WTC11 (cell line): ENCODE measurements at regions not wholly inside any gene's neighbourhood (a gene's known extent, or its start where the extent isn't known, plus 50 kb on each side); places are given as distances from the start of the nearest gene placed in this dataset.

Experiments
- ATAC-seq: fragments of 200-7000 bp; cut with Tn5 transposase; 2 replicates; pipeline ENCODE4 v1.10.0; 2021; ENCODE audit warnings: mild to moderate bottlenecking, moderate library complexity
- CTCF ChIA-PET: fragments of 300-600 bp; sonication (Branson Sonifier 250); formaldehyde crosslinking; loops from one replicate; lab custom pipeline; 2021; ENCODE audit warnings: antibody characterized with exemption; lab: Charles Lee
- POLR2A ChIA-PET: fragments of 350-600 bp; sonication (Branson Sonifier 250); formaldehyde crosslinking; loops from one replicate; lab custom pipeline; 2021; ENCODE audit warnings: antibody characterized with exemption; lab: Charles Lee
- DNase-seq: peaks from one replicate; pipeline ENCODE4 v3.0.0; 2021; ENCODE audit warnings: low spot score
- H3K27ac Mint-ChIP-seq: 2 replicates; pipeline ENCODE4 v1.8.0; 2021; ENCODE audit warnings: mixed read lengths
- H3K27me3 Mint-ChIP-seq: 2 replicates; pipeline ENCODE4 v1.8.0; 2021; ENCODE audit warnings: low read depth, mild to moderate bottlenecking, moderate library complexity, mixed read lengths
- H3K36me3 Mint-ChIP-seq: 2 replicates; pipeline ENCODE4 v1.8.0; 2021; ENCODE audit warnings: mixed read lengths
- H3K4me1 Mint-ChIP-seq: 2 replicates; pipeline ENCODE4 v1.8.0; 2022; ENCODE audit warnings: mixed read lengths
- H3K4me3 Mint-ChIP-seq: 2 replicates; pipeline ENCODE4 v1.8.0; 2021; ENCODE audit warnings: mild to moderate bottlenecking, moderate library complexity, mixed read lengths
- H3K9me3 Mint-ChIP-seq: 2 replicates; pipeline ENCODE4 v1.8.0; 2021; ENCODE audit warnings: mixed read lengths
- CREM ChIP-seq: sonication (generic); formaldehyde crosslinking; IDR thresholded peaks from 2 replicates; pipeline ENCODE4 v1.8.1; 2022; ENCODE audit warnings: mild to moderate bottlenecking, missing genetic modification reagents, moderate library complexity
- ETV6 ChIP-seq: sonication (generic); formaldehyde crosslinking; IDR thresholded peaks from 2 replicates; pipeline ENCODE4 v1.8.1; 2022; ENCODE audit warnings: mild to moderate bottlenecking, missing genetic modification reagents
- FOXK1 ChIP-seq: sonication (generic); formaldehyde crosslinking; IDR thresholded peaks from 2 replicates; pipeline ENCODE4 v1.8.0; 2022; ENCODE audit warnings: mild to moderate bottlenecking, moderate library complexity, missing genetic modification reagents
- FOXP1 ChIP-seq: sonication (generic); formaldehyde crosslinking; IDR thresholded peaks from 2 replicates; pipeline ENCODE4 v1.8.0; 2022; ENCODE audit warnings: missing genetic modification reagents, mild to moderate bottlenecking, moderate library complexity, borderline replicate concordance
- IRF2 ChIP-seq: sonication (generic); formaldehyde crosslinking; IDR thresholded peaks from 2 replicates; pipeline ENCODE4 v1.8.0; 2022; ENCODE audit warnings: low read depth, missing genetic modification reagents, borderline replicate concordance
- MXD4 ChIP-seq: fragments of 250-450 bp; sonication (Bioruptor Pico); IDR thresholded peaks from 2 replicates; pipeline ENCODE4 v1.8.0; 2021; ENCODE audit warnings: mild to moderate bottlenecking, moderate library complexity, borderline replicate concordance
- NFATC4 ChIP-seq: fragments of 250-450 bp; sonication (Bioruptor Pico); IDR thresholded peaks from 2 replicates; pipeline ENCODE4 v1.9.0; 2021; ENCODE audit warnings: mild to moderate bottlenecking
- NR2C2 ChIP-seq: sonication (generic); formaldehyde crosslinking; IDR thresholded peaks from 2 replicates; pipeline ENCODE4 v1.8.0; 2022; ENCODE audit warnings: mild to moderate bottlenecking, missing genetic modification reagents
- PRRX2 ChIP-seq: fragments of 250-450 bp; sonication (Bioruptor Pico); IDR thresholded peaks from 2 replicates; pipeline ENCODE4 v1.8.0; 2021; ENCODE audit warnings: mild to moderate bottlenecking
- RELA ChIP-seq: sonication (generic); formaldehyde crosslinking; IDR thresholded peaks from 2 replicates; pipeline ENCODE4 v1.8.1; 2022; ENCODE audit warnings: missing genetic modification reagents, mild to moderate bottlenecking, borderline replicate concordance
- RORB ChIP-seq: fragments of 250-450 bp; sonication (Bioruptor Pico); IDR thresholded peaks from 2 replicates; pipeline ENCODE4 v1.9.0; 2021; ENCODE audit warnings: mild to moderate bottlenecking
- SMAD3 ChIP-seq: sonication (generic); formaldehyde crosslinking; IDR thresholded peaks from 2 replicates; pipeline ENCODE4 v1.8.0; 2022; ENCODE audit warnings: missing genetic modification reagents, mild to moderate bottlenecking, borderline replicate concordance
- SOX15 ChIP-seq: fragments of 250-450 bp; sonication (Bioruptor Pico); IDR thresholded peaks from 2 replicates; pipeline ENCODE4 v1.9.0; 2021; ENCODE audit warnings: mild to moderate bottlenecking
- SP1 ChIP-seq: sonication (generic); formaldehyde crosslinking; conservative IDR thresholded peaks from 2 replicates; pipeline ENCODE4 v1.8.1; 2022; ENCODE audit warnings: missing genetic modification reagents
- ZBTB21 ChIP-seq: sonication (generic); formaldehyde crosslinking; IDR thresholded peaks from 2 replicates; pipeline ENCODE4 v1.8.1; 2023; ENCODE audit warnings: mild to moderate bottlenecking, missing genetic modification reagents, borderline replicate concordance
- ZNF121 ChIP-seq: sonication (generic); formaldehyde crosslinking; IDR thresholded peaks from 2 replicates; pipeline ENCODE4 v1.8.0; 2023; ENCODE audit warnings: missing genetic modification reagents
- ZNF138 ChIP-seq: sonication (generic); formaldehyde crosslinking; conservative IDR thresholded peaks from 2 replicates; pipeline ENCODE4 v1.8.1; 2022; ENCODE audit warnings: mild to moderate bottlenecking, moderate library complexity, missing genetic modification reagents
- ZNF219 ChIP-seq: sonication (generic); formaldehyde crosslinking; IDR thresholded peaks from 2 replicates; pipeline ENCODE4 v1.8.0; 2023; ENCODE audit warnings: missing genetic modification reagents, mild to moderate bottlenecking, borderline replicate concordance
- ZNF232 ChIP-seq: sonication (generic); formaldehyde crosslinking; IDR thresholded peaks from 2 replicates; pipeline ENCODE4 v1.8.0; 2022; ENCODE audit warnings: mild to moderate bottlenecking, missing genetic modification reagents
- ZNF281 ChIP-seq: sonication (generic); formaldehyde crosslinking; IDR thresholded peaks from 2 replicates; pipeline ENCODE4 v1.8.0; 2023; ENCODE audit warnings: mild to moderate bottlenecking, missing genetic modification reagents
- ZNF671 ChIP-seq: fragments of 250-450 bp; sonication (Bioruptor Pico); IDR thresholded peaks from 2 replicates; pipeline ENCODE4 v1.8.0; 2021; ENCODE audit warnings: mild to moderate bottlenecking
- TF ChIP-seq, protein P1 (sequence below): sonication (generic); formaldehyde crosslinking; IDR thresholded peaks from 2 replicates; pipeline ENCODE4 v1.8.1; 2022; ENCODE audit warnings: missing genetic modification reagents, borderline replicate concordance
- TF ChIP-seq, protein P2 (sequence below): fragments of 250-450 bp; sonication (Bioruptor Pico); conservative IDR thresholded peaks from 2 replicates; pipeline ENCODE4 v1.9.0; 2021; ENCODE audit warnings: mild to moderate bottlenecking
- TF ChIP-seq, protein P3 (sequence below): sonication (generic); formaldehyde crosslinking; IDR thresholded peaks from 2 replicates; pipeline ENCODE4 v1.8.0; 2023; ENCODE audit warnings: missing genetic modification reagents
- TF ChIP-seq, protein P4 (sequence below): sonication (generic); formaldehyde crosslinking; conservative IDR thresholded peaks from 2 replicates; pipeline ENCODE4 v1.8.1; 2023; ENCODE audit warnings: mild to moderate bottlenecking, low read depth, missing genetic modification reagents, moderate library complexity
- TF ChIP-seq, protein P5 (sequence below): fragments of 250-450 bp; sonication (Bioruptor Pico); IDR thresholded peaks from 2 replicates; pipeline ENCODE4 v1.9.0; 2021; ENCODE audit warnings: mild to moderate bottlenecking
- TF ChIP-seq, protein P6 (sequence below): sonication (generic); formaldehyde crosslinking; IDR thresholded peaks from 2 replicates; pipeline ENCODE4 v1.8.0; 2022; ENCODE audit warnings: mild to moderate bottlenecking, missing genetic modification reagents

GRCh38 chr5:24320643-24321042 lies 324.1 kb downstream of the CDH10 start:
- ChIA-PET CTCF (no interaction called here), POLR2A (no interaction called here)
- DNase-seq = no peak
- Mint-ChIP-seq H3K4me3 (no peak overlapping the region), H3K4me1 (no peaks in the 10 kb centered on the region), H3K9me3 (peaks cover 23% of the 10 kb centered on the region), H3K27ac (no peak overlapping the region), H3K27me3 (peaks cover 5% of the 10 kb centered on the region; the same call in 1 of the 2 replicates), H3K36me3 (peaks cover 14% of the 10 kb centered on the region)
- TF ChIP-seq ZNF121 (no peak), ZNF138 (CRISPR knock-in tag) (no peak), FOXK1 (no peak), FOXP1 (no peak), SMAD3 (no peak), ZNF671 (CRISPR knock-in tag) (no peak), ETV6 (CRISPR knock-in tag) (no peak), ZNF232 (no peak), ZNF219 (CRISPR knock-in tag) (no peak), SOX15 (no peak)
- TF ChIP-seq, protein P1, sequence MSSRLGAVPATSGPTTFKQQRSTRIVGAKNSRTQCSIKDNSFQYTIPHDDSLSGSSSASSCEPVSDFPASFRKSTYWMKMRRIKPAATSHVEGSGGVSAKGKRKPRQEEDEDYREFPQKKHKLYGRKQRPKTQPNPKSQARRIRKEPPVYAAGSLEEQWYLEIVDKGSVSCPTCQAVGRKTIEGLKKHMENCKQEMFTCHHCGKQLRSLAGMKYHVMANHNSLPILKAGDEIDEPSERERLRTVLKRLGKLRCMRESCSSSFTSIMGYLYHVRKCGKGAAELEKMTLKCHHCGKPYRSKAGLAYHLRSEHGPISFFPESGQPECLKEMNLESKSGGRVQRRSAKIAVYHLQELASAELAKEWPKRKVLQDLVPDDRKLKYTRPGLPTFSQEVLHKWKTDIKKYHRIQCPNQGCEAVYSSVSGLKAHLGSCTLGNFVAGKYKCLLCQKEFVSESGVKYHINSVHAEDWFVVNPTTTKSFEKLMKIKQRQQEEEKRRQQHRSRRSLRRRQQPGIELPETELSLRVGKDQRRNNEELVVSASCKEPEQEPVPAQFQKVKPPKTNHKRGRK (CRISPR knock-in tag) = no peak
- no peak for ATAC-seq

GRCh38 chr5:24325306-24325832 lies 319.4 kb downstream of the CDH10 start:
- no peak overlapping the region for H3K27ac Mint-ChIP-seq
- TF ChIP-seq MXD4 = no peak
- TF ChIP-seq, protein P2, sequence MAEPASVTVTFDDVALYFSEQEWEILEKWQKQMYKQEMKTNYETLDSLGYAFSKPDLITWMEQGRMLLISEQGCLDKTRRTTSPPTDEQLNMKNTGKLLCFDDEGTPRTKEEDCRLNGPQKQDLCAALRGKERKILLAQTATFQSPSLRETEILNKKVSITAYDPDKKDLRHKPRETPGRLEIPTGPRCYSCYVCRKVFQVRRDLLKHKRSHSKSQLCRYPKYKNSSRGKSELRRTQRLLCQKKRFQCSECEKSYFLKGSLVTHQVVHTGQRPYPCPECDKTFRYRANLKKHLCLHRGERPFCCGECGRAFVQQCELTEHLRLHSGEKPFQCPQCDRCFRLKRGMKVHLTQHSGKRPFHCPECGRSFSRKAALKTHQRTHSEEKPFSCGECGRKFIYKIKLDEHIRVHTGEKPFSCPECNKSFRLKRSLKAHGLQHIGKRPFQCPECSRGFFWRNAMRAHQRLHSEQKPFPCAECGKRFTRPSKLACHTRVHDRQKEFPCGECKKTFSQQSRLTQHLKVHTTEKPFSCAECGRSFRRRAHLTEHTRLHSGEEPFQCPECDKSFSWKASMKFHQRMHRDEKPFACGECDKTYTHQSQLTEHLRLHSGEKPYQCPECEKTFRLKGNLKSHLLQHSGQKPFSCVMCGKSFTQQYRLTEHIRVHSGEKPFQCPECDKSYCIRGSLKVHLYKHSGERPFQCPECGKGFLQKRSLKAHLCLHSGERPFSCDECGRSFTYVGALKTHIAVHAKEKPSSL = no peak
- no peak for TF ChIP-seq RORB (CRISPR knock-in tag)
- TF ChIP-seq RELA (CRISPR knock-in tag) = no peak
- no peak for TF ChIP-seq ZBTB21 (CRISPR knock-in tag)
- TF ChIP-seq, protein P3, sequence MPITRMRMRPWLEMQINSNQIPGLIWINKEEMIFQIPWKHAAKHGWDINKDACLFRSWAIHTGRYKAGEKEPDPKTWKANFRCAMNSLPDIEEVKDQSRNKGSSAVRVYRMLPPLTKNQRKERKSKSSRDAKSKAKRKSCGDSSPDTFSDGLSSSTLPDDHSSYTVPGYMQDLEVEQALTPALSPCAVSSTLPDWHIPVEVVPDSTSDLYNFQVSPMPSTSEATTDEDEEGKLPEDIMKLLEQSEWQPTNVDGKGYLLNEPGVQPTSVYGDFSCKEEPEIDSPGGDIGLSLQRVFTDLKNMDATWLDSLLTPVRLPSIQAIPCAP = no peak
- TF ChIP-seq SP1 (CRISPR knock-in tag) = no peak
- no peak for TF ChIP-seq ZNF281 (CRISPR knock-in tag)
- TF ChIP-seq CREM (CRISPR knock-in tag) = no peak
- TF ChIP-seq, protein P4, sequence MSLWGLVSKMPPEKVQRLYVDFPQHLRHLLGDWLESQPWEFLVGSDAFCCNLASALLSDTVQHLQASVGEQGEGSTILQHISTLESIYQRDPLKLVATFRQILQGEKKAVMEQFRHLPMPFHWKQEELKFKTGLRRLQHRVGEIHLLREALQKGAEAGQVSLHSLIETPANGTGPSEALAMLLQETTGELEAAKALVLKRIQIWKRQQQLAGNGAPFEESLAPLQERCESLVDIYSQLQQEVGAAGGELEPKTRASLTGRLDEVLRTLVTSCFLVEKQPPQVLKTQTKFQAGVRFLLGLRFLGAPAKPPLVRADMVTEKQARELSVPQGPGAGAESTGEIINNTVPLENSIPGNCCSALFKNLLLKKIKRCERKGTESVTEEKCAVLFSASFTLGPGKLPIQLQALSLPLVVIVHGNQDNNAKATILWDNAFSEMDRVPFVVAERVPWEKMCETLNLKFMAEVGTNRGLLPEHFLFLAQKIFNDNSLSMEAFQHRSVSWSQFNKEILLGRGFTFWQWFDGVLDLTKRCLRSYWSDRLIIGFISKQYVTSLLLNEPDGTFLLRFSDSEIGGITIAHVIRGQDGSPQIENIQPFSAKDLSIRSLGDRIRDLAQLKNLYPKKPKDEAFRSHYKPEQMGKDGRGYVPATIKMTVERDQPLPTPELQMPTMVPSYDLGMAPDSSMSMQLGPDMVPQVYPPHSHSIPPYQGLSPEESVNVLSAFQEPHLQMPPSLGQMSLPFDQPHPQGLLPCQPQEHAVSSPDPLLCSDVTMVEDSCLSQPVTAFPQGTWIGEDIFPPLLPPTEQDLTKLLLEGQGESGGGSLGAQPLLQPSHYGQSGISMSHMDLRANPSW (CRISPR knock-in tag) = no peak
- TF ChIP-seq ZNF121 = no peak
- no peak for TF ChIP-seq PRRX2
- TF ChIP-seq, protein P5, sequence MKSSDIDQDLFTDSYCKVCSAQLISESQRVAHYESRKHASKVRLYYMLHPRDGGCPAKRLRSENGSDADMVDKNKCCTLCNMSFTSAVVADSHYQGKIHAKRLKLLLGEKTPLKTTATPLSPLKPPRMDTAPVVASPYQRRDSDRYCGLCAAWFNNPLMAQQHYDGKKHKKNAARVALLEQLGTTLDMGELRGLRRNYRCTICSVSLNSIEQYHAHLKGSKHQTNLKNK (CRISPR knock-in tag) = no peak
- no peak for TF ChIP-seq ZNF232
- no peak for TF ChIP-seq NFATC4 (CRISPR knock-in tag)
- no peak for TF ChIP-seq IRF2 (CRISPR knock-in tag)
- TF ChIP-seq, protein P6, sequence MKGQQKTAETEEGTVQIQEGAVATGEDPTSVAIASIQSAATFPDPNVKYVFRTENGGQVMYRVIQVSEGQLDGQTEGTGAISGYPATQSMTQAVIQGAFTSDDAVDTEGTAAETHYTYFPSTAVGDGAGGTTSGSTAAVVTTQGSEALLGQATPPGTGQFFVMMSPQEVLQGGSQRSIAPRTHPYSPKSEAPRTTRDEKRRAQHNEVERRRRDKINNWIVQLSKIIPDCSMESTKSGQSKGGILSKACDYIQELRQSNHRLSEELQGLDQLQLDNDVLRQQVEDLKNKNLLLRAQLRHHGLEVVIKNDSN = no peak
- no peak for TF ChIP-seq NR2C2

More at GRCh38 chr5:24325306-24325832, 319.4 kb downstream of the CDH10 start:
- Mint-ChIP-seq H3K27me3 (0 out of 2 replicates have a peak, but pooled peaks cover 4% of the 10 kb centered on the region), H3K4me1 (no peaks in the 10 kb centered on the region), H3K9me3 (peaks cover 7% of the 10 kb centered on the region), H3K36me3 (no peaks in the 10 kb centered on the region), H3K4me3 (no peak overlapping the region)
- ChIA-PET CTCF (no interaction called here), POLR2A (no interaction called here)
- no peak for ATAC-seq
- DNase-seq = no peak
